Small intestine (tissue), 7 donors: ENCODE measurements at regions not wholly inside any gene's neighbourhood (a gene's known extent, or its start where the extent isn't known, plus 50 kb on each side); places are given as distances from the start of the nearest gene placed in this dataset.

ENCODE experiments used
- DNase-seq, 2 donors: peaks; one replicate each; pipeline versions ENCODE4 v3.0.0 to v3.0.0-alpha.2; 2013
- FAIRE-seq: peaks from 2 replicates; lab custom pipeline; 2012; peaks lifted over from hg19 to GRCh38; lab: Jason Lieb, UNC
- H3K27ac ChIP-seq, 3 donors: one replicate each; pipeline ENCODE4 v1.5.1; 2013; ENCODE audit warnings: low read length in 2 of 3, mild to moderate bottlenecking in 2 of 3, control low read depth in 1 of 3, inconsistent platforms in 1 of 3, low read depth in 1 of 3, moderate library complexity in 1 of 3
- H3K27me3 ChIP-seq, 3 donors: one replicate each; pipeline ENCODE4 v1.6.1; 2013; ENCODE audit warnings: low read length in 3 of 3, inconsistent platforms in 1 of 3; ENCODE audit not compliant: control insufficient read depth in 3 of 3, insufficient read depth in 3 of 3
- H3K36me3 ChIP-seq, 3 donors: one replicate each; pipeline ENCODE4 v1.6.1; 2013; ENCODE audit warnings: low read length in 3 of 3, inconsistent platforms in 1 of 3, low read depth in 1 of 3, mild to moderate bottlenecking in 1 of 3, moderate library complexity in 1 of 3; ENCODE audit not compliant: control insufficient read depth in 3 of 3, insufficient read depth in 2 of 3
- H3K4me1 ChIP-seq, 3 donors: one replicate each; pipeline ENCODE4 v1.6.1; 2013; ENCODE audit warnings: low read length in 2 of 3, inconsistent platforms in 1 of 3, low read depth in 1 of 3, mild to moderate bottlenecking in 1 of 3, moderate library complexity in 1 of 3; ENCODE audit not compliant: control insufficient read depth in 3 of 3, insufficient read depth in 2 of 3
- H3K4me3 ChIP-seq, 3 donors: one replicate each; pipeline ENCODE4 v1.5.1; 2013; ENCODE audit warnings: low read length in 3 of 3, control low read depth in 1 of 3, inconsistent platforms in 1 of 3, low read depth in 1 of 3, mild to moderate bottlenecking in 1 of 3, moderate library complexity in 1 of 3
- H3K9me3 ChIP-seq, 2 donors: one replicate each; pipeline ENCODE4 v1.6.1; 2013; ENCODE audit warnings: low read depth in 1 of 2, low read length in 1 of 2; ENCODE audit not compliant: control insufficient read depth in 2 of 2, insufficient read depth in 1 of 2
- WGBS, 3 donors: extraction: QIAGEN DNeasy Blood & Tissue Kit; methylation state at CpG; one replicate each; pipeline ENCODE4 v1.1.7; 2013; 5-methylcytosine and 5-hydroxymethylcytosine counted together
- donor health status: healthy with polysubstance abuse.
- donor health status: control.
- donor health status: control.
- donor health status: Bipolar disorder and iron deficiency.
- donor health status: healthy.

- Histone ChIP-seq H3K27me3 (no peaks in the 10 kb centered on the region), H3K4me3 (no peak overlapping the region), H3K9me3 (peaks cover 0 to 3% of the 10 kb centered on the region in 2 donors), H3K27ac (no peak overlapping the region), H3K4me1 (no peaks in the 10 kb centered on the region), H3K36me3 (no peaks in the 10 kb centered on the region)
- DNase-seq = no peak
- WGBS, 3 donors = 72 to 79% (median 75%) methylated on average over 15 of the region's 15 CpGs
- FAIRE-seq = no peak
Observed at GRCh38 chr22:47623763-47624148, 861.3 kb downstream of the TBC1D22A start.

GRCh38 chr22:47623066-47623762, 860.8 kb downstream of the TBC1D22A start:
- Histone ChIP-seq H3K9me3 (peaks cover 0 to 3% of the 10 kb centered on the region in 2 donors), H3K4me3 (no peak overlapping the region), H3K27ac (no peak overlapping the region), H3K27me3 (peaks cover 0 to under 1% (median 0%) of the 10 kb centered on the region in 3 donors), H3K36me3 (no peaks in the 10 kb centered on the region), H3K4me1 (no peaks in the 10 kb centered on the region)
- 70 to 83% (median 73%) methylated on average over 18 of the region's 18 CpGs for WGBS, 3 donors
- FAIRE-seq (no peak), DNase-seq (no peak)

GRCh38 chr22:47622541-47622940, 860.1 kb downstream of the TBC1D22A start:
- Histone ChIP-seq H3K27ac (no peak overlapping the region), H3K4me3 (no peak overlapping the region), H3K9me3 (peaks cover 0 to 3% of the 10 kb centered on the region in 2 donors), H3K27me3 (peaks cover 0 to 2% (median 0%) of the 10 kb centered on the region in 3 donors), H3K4me1 (no peaks in the 10 kb centered on the region), H3K36me3 (no peaks in the 10 kb centered on the region)
- 78 to 87% (median 79%) methylated on average over 14 of the region's 14 CpGs for WGBS, 3 donors
- no peak for DNase-seq
- no peak for FAIRE-seq

- Histone ChIP-seq H3K9me3 (no peaks in the 10 kb centered on the region), H3K4me1 (no peaks in the 10 kb centered on the region), H3K27ac (no peak overlapping the region), H3K36me3 (no peaks in the 10 kb centered on the region), H3K27me3 (peaks cover 0 to 2% (median 0%) of the 10 kb centered on the region in 3 donors), H3K4me3 (no peak overlapping the region)
- FAIRE-seq (no peak), DNase-seq (no peak)
- 77 to 80% (median 79%) methylated on average over 9 of the region's 9 CpGs for WGBS, 3 donors
Observed at GRCh38 chr22:47621253-47621652, 858.8 kb downstream of the TBC1D22A start.

GRCh38 chr22:47620391-47620790, 857.9 kb downstream of the TBC1D22A start:
- Histone ChIP-seq H3K4me3 (no peak overlapping the region), H3K4me1 (no peaks in the 10 kb centered on the region), H3K27ac (no peak overlapping the region), H3K27me3 (peaks cover 0 to 2% (median 0%) of the 10 kb centered on the region in 3 donors), H3K9me3 (no peaks in the 10 kb centered on the region), H3K36me3 (no peaks in the 10 kb centered on the region)
- DNase-seq (no peak), FAIRE-seq (no peak)
- 82 to 93% (median 90%) methylated on average over 11 of the region's 11 CpGs for WGBS, 3 donors

- WGBS, 3 donors = 69 to 82% (median 70%) methylated on average over 11 of the region's 11 CpGs
- no peaks in the 10 kb centered on the region for H3K9me3 ChIP-seq
- H3K36me3 ChIP-seq = no peaks in the 10 kb centered on the region
- no peak for DNase-seq
- no peaks in the 10 kb centered on the region for H3K4me1 ChIP-seq
- FAIRE-seq = no peak
- H3K27me3 ChIP-seq = peaks cover 0 to 2% (median 0%) of the 10 kb centered on the region in 3 donors
- no peak overlapping the region for H3K27ac ChIP-seq
- no peak overlapping the region for H3K4me3 ChIP-seq
Observed at GRCh38 chr22:47619631-47620030, 857.2 kb downstream of the TBC1D22A start.

- no peak for DNase-seq
- H3K36me3 ChIP-seq = no peaks in the 10 kb centered on the region
- H3K4me3 ChIP-seq = no peak overlapping the region
- no peaks in the 10 kb centered on the region for H3K4me1 ChIP-seq
- H3K27me3 ChIP-seq = peaks cover 0 to 2% (median 0%) of the 10 kb centered on the region in 3 donors
- 37 to 39% (median 38%) methylated on average over 23 of the region's 23 CpGs for WGBS, 3 donors
- no peaks in the 10 kb centered on the region for H3K9me3 ChIP-seq
- FAIRE-seq = no peak
- no peak overlapping the region for H3K27ac ChIP-seq
Observed at GRCh38 chr22:47618180-47619010, 855.9 kb downstream of the TBC1D22A start.

GRCh38 chr22:47617186-47617585, 854.7 kb downstream of the TBC1D22A start:
- no peak overlapping the region for H3K27ac ChIP-seq
- no peaks in the 10 kb centered on the region for H3K36me3 ChIP-seq
- WGBS, 3 donors = 65 to 81% (median 71%) methylated on average over 3 of the region's 3 CpGs
- H3K4me1 ChIP-seq = no peaks in the 10 kb centered on the region
- DNase-seq = no peak
- FAIRE-seq = no peak
- no peak overlapping the region for H3K4me3 ChIP-seq
- H3K9me3 ChIP-seq = no peaks in the 10 kb centered on the region
- H3K27me3 ChIP-seq = peaks cover 0 to 2% (median 0%) of the 10 kb centered on the region in 3 donors
